Adipocyte (in vitro differentiated cells): ENCODE measurements at regions not wholly inside any gene's neighbourhood (a gene's known extent, or its start where the extent isn't known, plus 50 kb on each side); places are given as distances from the start of the nearest gene placed in this dataset.
"Not testable (repeated sequence)": the region's sequence is repeated elsewhere in the genome, so short reads cannot be mapped to it uniquely, and the experiment has no call there.

Experiments used
- DNase-seq: peaks from one replicate; pipeline ENCODE4 v3.0.0-alpha.2; 2015; ENCODE audit warnings: low read depth
- H3K27me3 ChIP-seq: replicated peaks from 2 replicates; pipeline ENCODE4 v1.7.0; 2013; ENCODE audit warnings: mild to moderate bottlenecking, low read length, moderate library complexity; ENCODE audit not compliant: control insufficient read depth, insufficient read depth
- H3K36me3 ChIP-seq: 2 replicates; pipeline ENCODE4 v1.7.0; 2013; ENCODE audit warnings: low read length, mild to moderate bottlenecking, moderate library complexity; ENCODE audit not compliant: control insufficient read depth, insufficient read depth, severe bottlenecking
- H3K4me1 ChIP-seq: 2 replicates; pipeline ENCODE4 v1.7.0; 2013; ENCODE audit warnings: mild to moderate bottlenecking, low read length, moderate library complexity; ENCODE audit not compliant: control insufficient read depth, insufficient read depth
- H3K4me3 ChIP-seq: 2 replicates; pipeline ENCODE4 v1.7.0; 2013; ENCODE audit warnings: mild to moderate bottlenecking, low read length, moderate library complexity
- H3K9ac ChIP-seq: 2 replicates; pipeline ENCODE4 v1.7.0; 2013; ENCODE audit warnings: mild to moderate bottlenecking, low read length, moderate library complexity
- H3K9me3 ChIP-seq: 2 replicates; pipeline ENCODE4 v1.7.0; 2013; ENCODE audit warnings: mild to moderate bottlenecking, low read length, moderate library complexity; ENCODE audit not compliant: control insufficient read depth

DNA sequence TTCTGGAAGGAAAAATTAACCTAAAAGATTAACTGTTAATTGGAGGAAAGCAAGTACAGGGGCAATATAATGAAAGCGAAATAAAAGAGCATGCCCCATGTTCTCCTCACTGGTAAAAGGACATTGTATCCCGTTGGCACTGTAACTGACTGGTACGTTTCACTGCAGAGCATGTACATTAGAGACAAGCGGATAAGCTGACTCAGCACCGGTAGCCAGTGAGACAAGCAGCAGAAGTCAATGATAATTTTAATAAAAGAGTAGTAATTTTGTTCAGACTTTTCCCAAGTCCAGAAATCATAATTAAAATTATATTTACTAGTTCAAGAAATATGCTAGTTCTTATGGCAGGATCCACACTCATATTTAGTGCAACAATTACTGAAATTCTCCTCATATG lies 161.5 kb upstream of the VWC2 start:
- no peaks in the 10 kb centered on the region for H3K27me3 ChIP-seq
- H3K36me3 ChIP-seq = no peaks in the 10 kb centered on the region
- no peak overlapping the region for H3K4me3 ChIP-seq
- DNase-seq = no peak
- H3K4me1 ChIP-seq = no peaks in the 10 kb centered on the region
- peaks cover under 1% of the 10 kb centered on the region for H3K9me3 ChIP-seq
- H3K9ac ChIP-seq = no peak overlapping the region

DNA sequence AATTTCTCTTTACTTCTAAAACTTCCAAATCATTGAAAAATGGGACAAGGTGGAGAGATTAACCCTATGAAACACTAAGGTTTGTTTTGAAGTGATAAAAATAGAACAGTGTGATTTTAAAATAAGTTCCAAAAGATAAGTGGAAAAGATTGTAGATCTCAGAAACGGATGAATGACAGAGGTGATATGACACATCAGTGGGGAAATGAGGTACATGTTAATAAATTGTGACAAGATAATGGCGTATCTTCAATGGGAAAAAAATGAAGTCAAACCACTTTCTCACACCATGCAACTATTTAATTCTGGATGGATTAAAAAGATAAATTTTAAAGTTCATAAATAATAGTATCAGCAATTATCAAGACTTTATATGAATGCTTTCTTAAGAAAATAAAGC lies 159.7 kb upstream of the VWC2 start:
- H3K9me3 ChIP-seq = no peaks in the 10 kb centered on the region
- H3K4me3 ChIP-seq = no peak overlapping the region
- H3K4me1 ChIP-seq = no peaks in the 10 kb centered on the region
- H3K9ac ChIP-seq = no peak overlapping the region
- H3K27me3 ChIP-seq = no peaks in the 10 kb centered on the region
- DNase-seq = no peak
- H3K36me3 ChIP-seq = no peaks in the 10 kb centered on the region

DNA sequence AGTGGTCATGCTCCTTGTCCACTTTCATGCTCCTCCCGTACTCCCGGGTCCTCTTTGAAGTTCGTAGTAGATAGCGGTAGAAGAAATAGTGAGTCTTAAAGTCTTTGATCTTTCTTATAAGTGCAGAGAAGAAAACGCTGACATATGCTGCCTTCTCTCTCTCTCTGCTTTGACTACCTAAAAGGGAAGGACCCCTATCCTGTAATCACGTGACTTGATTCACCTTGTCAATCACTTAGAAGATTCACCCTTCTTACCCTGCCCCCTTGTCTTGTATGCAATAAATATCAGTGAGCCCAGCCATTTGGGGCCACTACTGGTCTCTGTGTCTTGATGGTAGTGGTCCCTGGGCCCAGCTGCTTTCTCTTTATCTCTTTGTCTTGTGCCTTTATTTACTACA lies 158.5 kb upstream of the VWC2 start:
- not testable (repeated sequence) for DNase-seq, H3K9me3 ChIP-seq, H3K27me3 ChIP-seq, H3K36me3 ChIP-seq, H3K4me3 ChIP-seq, H3K4me1 ChIP-seq, H3K9ac ChIP-seq

DNA sequence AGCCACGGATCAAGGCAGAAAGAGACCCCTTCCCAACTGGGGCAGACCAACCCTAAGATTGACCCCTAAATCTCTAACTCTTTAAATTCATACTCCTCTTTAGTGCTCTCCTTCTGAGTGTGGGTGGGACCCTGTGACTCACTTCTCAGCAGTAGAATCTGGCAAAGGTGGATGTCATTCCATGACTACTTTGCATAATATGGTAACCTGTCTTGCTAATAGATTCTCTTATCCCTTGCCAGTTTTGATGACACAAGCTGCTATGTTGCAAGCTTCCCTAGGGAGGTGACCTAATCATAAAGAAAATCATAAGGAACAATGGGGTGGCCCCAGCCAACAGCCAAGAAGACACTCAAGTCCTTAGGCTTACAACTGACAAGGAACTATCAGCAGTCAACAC lies 155.4 kb upstream of the VWC2 start:
- no peaks in the 10 kb centered on the region for H3K4me1 ChIP-seq
- no peak overlapping the region for H3K9ac ChIP-seq
- H3K27me3 ChIP-seq = no peaks in the 10 kb centered on the region
- H3K9me3 ChIP-seq = peaks cover 11% of the 10 kb centered on the region
- no peak for DNase-seq
- no peak overlapping the region for H3K4me3 ChIP-seq
- no peaks in the 10 kb centered on the region for H3K36me3 ChIP-seq

DNA sequence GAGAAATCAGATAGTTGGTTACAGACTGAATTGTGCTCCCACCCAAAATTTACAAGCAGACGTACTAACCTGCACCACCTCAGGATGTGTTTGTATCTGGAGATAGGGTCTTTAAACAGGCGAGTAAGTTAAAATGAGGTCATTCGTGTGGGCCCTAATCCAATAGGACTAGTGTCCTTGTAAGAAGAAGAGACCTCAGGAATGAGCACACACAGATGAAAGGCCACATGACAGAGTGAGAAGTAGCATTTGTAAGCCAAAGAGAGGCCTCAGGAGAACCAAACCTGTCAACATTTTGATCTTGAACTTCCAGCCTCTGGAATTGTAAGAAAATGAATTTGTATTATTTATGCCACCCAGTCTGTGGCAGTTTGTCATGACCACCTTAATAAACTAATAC lies 149.5 kb upstream of the VWC2 start:
- no peaks in the 10 kb centered on the region for H3K4me1 ChIP-seq
- no peak overlapping the region for H3K9ac ChIP-seq
- H3K4me3 ChIP-seq = no peak overlapping the region
- H3K27me3 ChIP-seq = no peaks in the 10 kb centered on the region
- H3K36me3 ChIP-seq = no peaks in the 10 kb centered on the region
- DNase-seq = no peak
- peaks cover 11% of the 10 kb centered on the region for H3K9me3 ChIP-seq

DNA sequence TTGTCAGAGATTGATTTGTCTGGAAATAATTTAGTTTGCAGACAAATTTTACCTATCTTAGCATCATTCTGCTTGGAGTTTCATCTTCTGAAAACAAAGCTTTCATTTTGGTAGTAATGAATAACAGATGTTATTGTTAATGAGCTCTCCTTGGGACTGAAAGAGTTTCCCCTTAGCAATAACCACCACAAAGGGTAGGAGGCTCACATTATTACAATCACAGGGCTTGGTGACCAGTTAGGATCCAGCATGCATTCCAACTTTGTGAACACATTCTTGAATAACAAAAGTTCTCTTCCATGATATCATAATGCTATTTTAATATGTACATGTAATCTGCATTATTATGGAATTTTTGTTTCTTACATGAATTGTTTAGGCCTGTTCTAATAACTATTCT lies 148.8 kb upstream of the VWC2 start:
- H3K4me3 ChIP-seq = no peak overlapping the region
- no peak for DNase-seq
- H3K36me3 ChIP-seq = no peaks in the 10 kb centered on the region
- H3K9me3 ChIP-seq = peaks cover 11% of the 10 kb centered on the region
- no peaks in the 10 kb centered on the region for H3K27me3 ChIP-seq
- H3K4me1 ChIP-seq = no peaks in the 10 kb centered on the region
- no peak overlapping the region for H3K9ac ChIP-seq

DNA sequence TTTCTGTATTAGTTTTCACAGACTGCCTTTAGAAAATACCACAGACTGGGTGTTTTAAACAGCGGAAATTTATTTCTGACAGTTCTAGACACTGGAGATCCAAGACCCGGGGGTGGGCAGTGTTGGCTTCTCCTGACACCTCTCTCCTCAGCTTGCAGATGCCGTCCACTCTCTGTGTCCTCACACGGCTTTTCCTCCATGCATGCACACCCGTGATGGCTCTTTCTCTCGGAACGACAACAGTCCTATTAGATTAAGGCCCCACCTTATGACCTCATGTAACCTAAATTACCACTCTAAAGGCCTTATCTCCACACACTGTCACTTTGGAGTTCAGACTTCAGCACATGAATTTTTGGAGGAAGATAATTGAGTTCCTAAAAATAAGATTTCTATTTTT lies 142.9 kb upstream of the VWC2 start:
- Histone ChIP-seq H3K9ac (no peak overlapping the region), H3K4me1 (no peaks in the 10 kb centered on the region), H3K4me3 (no peak overlapping the region), H3K36me3 (no peaks in the 10 kb centered on the region), H3K9me3 (no peaks in the 10 kb centered on the region), H3K27me3 (peaks cover 3% of the 10 kb centered on the region)
- no peak for DNase-seq

DNA sequence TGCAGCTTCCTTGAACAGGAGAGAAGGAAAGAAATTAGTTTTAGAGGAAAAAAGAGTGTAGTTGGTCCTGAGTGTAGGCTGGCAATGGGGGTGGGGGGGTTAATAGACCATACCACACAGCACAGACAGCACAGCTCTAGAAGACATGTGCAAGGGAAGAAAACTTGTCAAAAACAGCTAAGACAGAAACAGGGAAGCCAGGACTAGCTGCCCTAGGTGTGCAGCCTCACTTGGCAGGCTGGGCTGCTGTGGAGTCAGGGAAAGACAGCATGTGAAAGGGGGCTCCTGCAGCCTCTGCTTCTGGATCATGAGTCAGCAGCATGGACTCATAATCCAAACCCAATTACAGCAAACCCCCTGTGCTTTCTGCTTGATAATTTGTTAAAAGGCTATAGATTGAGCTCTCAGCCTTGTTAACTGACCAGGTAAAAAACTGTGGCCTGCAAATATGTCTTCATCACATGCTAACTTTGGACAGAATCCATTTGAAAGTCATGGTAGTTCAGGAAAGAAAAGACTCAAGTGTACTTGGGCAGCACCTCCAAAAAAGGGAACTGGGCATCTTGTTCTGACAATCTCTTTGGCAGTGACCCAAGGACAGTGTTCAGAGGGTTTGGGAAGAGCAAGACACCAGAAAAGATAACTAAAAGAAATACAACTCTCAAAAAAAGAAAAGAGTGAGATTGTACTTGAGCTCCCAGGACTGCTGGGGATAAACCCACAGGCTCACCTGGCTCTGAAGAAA lies 142.2 kb upstream of the VWC2 start:
- DNase-seq = no peak
- no peak overlapping the region for H3K4me3 ChIP-seq
- H3K36me3 ChIP-seq = no peaks in the 10 kb centered on the region
- H3K4me1 ChIP-seq = no peaks in the 10 kb centered on the region
- H3K9ac ChIP-seq = no peak overlapping the region
- H3K27me3 ChIP-seq = peaks cover 3% of the 10 kb centered on the region
- no peaks in the 10 kb centered on the region for H3K9me3 ChIP-seq

DNA sequence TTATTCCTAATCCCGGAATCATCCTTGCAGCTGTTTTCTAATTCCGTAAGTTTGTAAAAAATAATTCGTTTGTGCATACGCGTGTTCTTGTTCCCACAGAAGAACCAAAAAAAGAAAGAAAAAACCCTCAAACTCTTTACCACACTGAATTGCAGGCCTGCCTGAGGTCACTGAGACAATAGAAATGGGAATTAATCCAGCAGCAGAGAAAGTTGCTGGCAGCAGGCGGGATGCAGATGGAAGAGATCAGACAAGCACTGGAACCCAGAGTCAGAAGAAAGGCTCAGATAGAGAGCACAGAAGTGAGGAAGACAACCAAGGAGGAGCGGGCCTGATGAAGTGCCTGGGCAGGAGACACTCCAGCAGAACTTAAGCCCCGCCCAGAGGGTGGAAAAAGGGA lies 141.5 kb upstream of the VWC2 start:
- no peaks in the 10 kb centered on the region for H3K4me1 ChIP-seq
- no peaks in the 10 kb centered on the region for H3K9me3 ChIP-seq
- DNase-seq = no peak
- no peak overlapping the region for H3K4me3 ChIP-seq
- H3K9ac ChIP-seq = no peak overlapping the region
- H3K36me3 ChIP-seq = no peaks in the 10 kb centered on the region
- H3K27me3 ChIP-seq = peaks cover 3% of the 10 kb centered on the region

DNA sequence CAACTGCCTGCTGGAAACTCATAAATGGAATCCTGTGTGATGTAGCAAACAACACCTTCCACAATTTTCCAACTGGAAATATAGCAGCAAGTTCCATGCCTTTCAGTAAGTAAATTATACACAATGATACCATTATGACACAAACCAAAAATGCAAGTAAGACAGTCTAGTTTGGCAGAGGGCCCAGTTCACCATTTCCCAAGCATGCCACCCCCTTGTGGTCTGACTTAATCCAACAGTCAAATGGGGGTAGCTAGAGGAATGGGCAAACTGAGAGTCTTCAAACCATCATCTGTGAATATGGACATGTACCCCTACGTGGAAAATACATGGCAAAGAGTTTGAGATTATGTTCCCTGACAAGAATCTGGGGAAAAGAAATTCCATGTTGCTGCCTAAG lies 137.6 kb upstream of the VWC2 start:
- H3K4me1 ChIP-seq = no peaks in the 10 kb centered on the region
- no peaks in the 10 kb centered on the region for H3K36me3 ChIP-seq
- H3K9me3 ChIP-seq = no peaks in the 10 kb centered on the region
- no peak for DNase-seq
- H3K27me3 ChIP-seq = peaks cover 3% of the 10 kb centered on the region
- H3K9ac ChIP-seq = no peak overlapping the region
- H3K4me3 ChIP-seq = no peak overlapping the region

DNA sequence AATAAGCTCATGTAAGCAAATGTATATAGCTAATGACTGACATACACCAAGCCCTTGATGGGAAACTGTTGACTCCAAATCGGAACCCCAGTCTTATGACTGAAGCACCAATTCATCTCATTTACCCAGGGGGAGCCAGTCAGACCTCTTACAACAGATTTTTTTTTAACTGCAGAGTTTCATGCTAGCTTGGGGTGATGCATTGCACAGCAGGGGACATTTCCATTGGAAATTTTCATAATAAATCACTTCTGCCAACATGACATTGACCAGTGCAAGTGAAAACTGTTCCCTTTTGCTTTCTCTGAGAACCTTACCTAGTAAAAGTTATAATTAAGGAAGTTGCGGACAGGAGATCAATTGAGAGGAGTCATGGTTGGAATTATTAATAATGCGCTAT lies 137.0 kb upstream of the VWC2 start:
- H3K27me3 ChIP-seq = peaks cover 3% of the 10 kb centered on the region

DNA sequence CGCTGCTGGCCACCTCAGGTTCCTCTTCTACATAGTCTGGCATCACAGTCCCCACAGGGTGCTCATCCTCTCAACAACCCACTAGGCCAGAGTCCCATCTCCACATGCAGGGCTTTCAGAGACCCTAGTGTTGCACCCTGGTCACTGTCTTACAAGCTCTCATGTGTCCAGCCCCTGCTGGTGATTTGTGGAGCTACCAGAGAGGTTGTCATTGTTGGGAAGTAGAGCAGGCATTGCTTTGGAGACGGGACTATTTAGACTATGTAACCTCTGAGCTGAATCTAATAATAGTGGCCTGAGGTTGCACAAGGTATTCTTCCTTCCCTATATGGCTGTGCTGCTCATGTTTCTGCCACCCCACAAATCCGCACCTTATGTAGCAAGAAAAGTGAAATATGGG lies 135.3 kb upstream of the VWC2 start:
- Histone ChIP-seq H3K9ac (no peak overlapping the region), H3K4me3 (no peak overlapping the region), H3K27me3 (peaks cover 4% of the 10 kb centered on the region), H3K4me1 (no peaks in the 10 kb centered on the region), H3K9me3 (no peaks in the 10 kb centered on the region), H3K36me3 (no peaks in the 10 kb centered on the region)
- DNase-seq = no peak

More for the DNA sequence above, 137.0 kb upstream of the VWC2 start:
- no peaks in the 10 kb centered on the region for H3K9me3 ChIP-seq
- no peaks in the 10 kb centered on the region for H3K36me3 ChIP-seq
- no peak overlapping the region for H3K4me3 ChIP-seq
- H3K4me1 ChIP-seq = no peaks in the 10 kb centered on the region
- H3K9ac ChIP-seq = no peak overlapping the region
- no peak for DNase-seq
